GM23248 (cell line): ENCODE measurements at regions not wholly inside any gene's neighbourhood (a gene's known extent, or its start where the extent isn't known, plus 50 kb on each side); places are given as distances from the start of the nearest gene placed in this dataset.

Experiments used
- EZH2 ChIP-seq: fragments of 200-600 bp; sonication (generic); IDR thresholded peaks from 2 replicates; pipeline ENCODE4 v1.6.1; 2018; ENCODE audit warnings: antibody characterized with exemption, mild to moderate bottlenecking; ENCODE audit not compliant: insufficient read depth, poor library complexity, severe bottlenecking
- EZH2phosphoT487 ChIP-seq: fragments of 200-600 bp; sonication (generic); IDR thresholded peaks from 2 replicates; pipeline ENCODE4 v1.6.1; 2018; ENCODE audit warnings: antibody characterized with exemption, moderate library complexity, mild to moderate bottlenecking, low read depth; ENCODE audit not compliant: insufficient read depth

DNA sequence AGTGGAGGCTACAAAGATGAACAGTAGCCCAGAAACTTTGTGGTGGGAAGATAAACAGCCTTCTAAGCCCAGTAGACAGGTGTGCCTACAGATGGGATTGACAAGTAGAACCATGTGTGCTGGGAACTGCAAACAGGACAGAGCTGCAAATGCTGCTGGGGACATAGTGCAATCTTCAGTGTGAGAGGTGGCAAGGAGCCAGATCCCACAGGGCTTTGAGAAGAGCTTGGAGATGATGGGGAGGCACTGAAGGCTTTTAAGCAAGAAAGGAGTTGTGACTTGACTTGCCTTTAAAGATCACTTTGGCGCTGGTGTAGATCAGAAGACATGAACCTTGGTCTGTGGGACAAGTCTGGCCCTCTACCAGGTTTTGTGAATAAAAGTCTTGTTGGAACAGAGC lies 675.2 kb downstream of the ACTL7B start:
- TF ChIP-seq EZH2phosphoT487, result no peak
- no peak for TF ChIP-seq EZH2
